Esophagus squamous epithelium (tissue), 4 donors: ENCODE measurements at regions not wholly inside any gene's neighbourhood (a gene's known extent, or its start where the extent isn't known, plus 50 kb on each side); places are given as distances from the start of the nearest gene placed in this dataset.

Experiments used
- CTCF ChIP-seq, 6 experiments: fragments of 450-650 bp in 4 of 6; fragments of 200-600 bp in 2 of 6; sonication (generic) in 2 of 6; IDR thresholded peaks; one replicate each; pipeline ENCODE4 v1.5.1; 2016 to 2019; ENCODE audit warnings: antibody characterized with exemption in 6 of 6, mild to moderate bottlenecking in 4 of 6, moderate library complexity in 4 of 6
- POLR2A ChIP-seq, 4 donors: fragments of 450-650 bp; IDR thresholded peaks; one replicate each; pipeline ENCODE4 v1.6.1; 2017; ENCODE audit warnings: antibody characterized with exemption in 4 of 4, mild to moderate bottlenecking in 4 of 4, moderate library complexity in 3 of 4

DNA sequence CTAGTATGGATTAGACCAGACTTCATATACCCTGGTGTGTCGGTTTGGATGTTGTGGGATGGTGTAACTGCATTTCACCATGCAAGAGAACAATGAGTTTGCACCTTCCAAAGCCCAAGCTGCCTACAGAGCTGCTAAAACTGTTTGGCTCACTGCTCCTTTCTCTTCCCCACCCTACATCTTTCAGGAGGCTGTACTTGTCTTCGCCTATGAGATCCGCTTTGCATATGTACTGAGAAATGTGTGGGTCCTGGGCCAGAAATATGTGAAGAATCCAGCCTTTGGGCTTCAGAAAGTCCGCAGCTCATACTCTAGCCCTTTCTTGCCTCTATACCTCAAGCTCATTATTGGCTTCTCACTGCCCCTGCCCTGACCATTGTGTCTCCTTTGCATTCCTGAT lies 1060.0 kb downstream of the NTRK3 start:
- no peak for TF ChIP-seq POLR2A (IDR thresholded peaks at IDR 0.05)
- TF ChIP-seq CTCF (IDR thresholded peaks at IDR 0.05) = no peak
